Osteoblast (primary cell): ENCODE measurements at regions not wholly inside any gene's neighbourhood (a gene's known extent, or its start where the extent isn't known, plus 50 kb on each side); places are given as distances from the start of the nearest gene placed in this dataset.

ENCODE experiments used
- DNase-seq: peaks from one replicate; pipeline ENCODE4 v3.0.0; 2011; ENCODE audit warnings: low spot score, mixed read lengths; ENCODE audit not compliant: insufficient read length; ENCODE audit errors: missing footprints
- H2AFZ ChIP-seq: 2 replicates; pipeline ENCODE4 v1.6.0; 2011; ENCODE audit warnings: mild to moderate bottlenecking, low read length
- H3K27ac ChIP-seq: 2 replicates; pipeline ENCODE4 v1.5.1; 2011; ENCODE audit warnings: mild to moderate bottlenecking, low read depth, low read length, moderate library complexity
- H3K27me3 ChIP-seq: 2 replicates; pipeline ENCODE4 v1.6.0; 2012; ENCODE audit warnings: mild to moderate bottlenecking, control low read depth, inconsistent platforms, low read length, moderate library complexity; ENCODE audit not compliant: insufficient read depth
- H3K36me3 ChIP-seq: 2 replicates; pipeline ENCODE4 v1.5.1; 2011; ENCODE audit warnings: mild to moderate bottlenecking, low read length, control low read depth, moderate library complexity; ENCODE audit not compliant: insufficient read depth
- H3K4me1 ChIP-seq: 2 replicates; pipeline ENCODE4 v1.5.1; 2011; ENCODE audit warnings: mild to moderate bottlenecking, low read length, control low read depth, moderate library complexity; ENCODE audit not compliant: insufficient read depth
- H3K4me2 ChIP-seq: 2 replicates; pipeline ENCODE4 v1.6.0; 2011; ENCODE audit warnings: mild to moderate bottlenecking, low read length; ENCODE audit not compliant: insufficient read depth
- H3K4me3 ChIP-seq: fragments of 200-600 bp; sonication (generic); 3 replicates; pipeline ENCODE4 v1.5.1; 2012; ENCODE audit warnings: mild to moderate bottlenecking, low read length, inconsistent platforms; ENCODE audit not compliant: insufficient read depth
- H3K79me2 ChIP-seq: 2 replicates; pipeline ENCODE4 v1.6.0; 2012; ENCODE audit warnings: mild to moderate bottlenecking, low read length, control low read depth, inconsistent platforms; ENCODE audit not compliant: insufficient read depth
- H3K9me3 ChIP-seq: 2 replicates; pipeline ENCODE4 v1.5.1; 2011; ENCODE audit warnings: low read depth, low read length, control low read depth
- H4K20me1 ChIP-seq: 2 replicates; pipeline ENCODE4 v1.6.0; 2012; ENCODE audit warnings: mild to moderate bottlenecking, low read length, control low read depth; ENCODE audit not compliant: insufficient read depth
- TF ChIP-seq, protein P1 (sequence below): IDR thresholded peaks from 2 replicates; pipeline ENCODE4 v1.5.1; 2011; ENCODE audit warnings: mild to moderate bottlenecking, low read depth, low read length, moderate library complexity; ENCODE audit errors: extremely low read depth

- Histone ChIP-seq H2AFZ (no peak overlapping the region), H3K79me2 (no peaks in the 10 kb centered on the region), H3K9me3 (no peaks in the 10 kb centered on the region), H3K4me1 (no peaks in the 10 kb centered on the region), H4K20me1 (no peaks in the 10 kb centered on the region), H3K27me3 (no peaks in the 10 kb centered on the region), H3K4me2 (no peak overlapping the region), H3K36me3 (no peaks in the 10 kb centered on the region), H3K27ac (no peak overlapping the region), H3K4me3 (no peak overlapping the region)
- TF ChIP-seq, protein P1, sequence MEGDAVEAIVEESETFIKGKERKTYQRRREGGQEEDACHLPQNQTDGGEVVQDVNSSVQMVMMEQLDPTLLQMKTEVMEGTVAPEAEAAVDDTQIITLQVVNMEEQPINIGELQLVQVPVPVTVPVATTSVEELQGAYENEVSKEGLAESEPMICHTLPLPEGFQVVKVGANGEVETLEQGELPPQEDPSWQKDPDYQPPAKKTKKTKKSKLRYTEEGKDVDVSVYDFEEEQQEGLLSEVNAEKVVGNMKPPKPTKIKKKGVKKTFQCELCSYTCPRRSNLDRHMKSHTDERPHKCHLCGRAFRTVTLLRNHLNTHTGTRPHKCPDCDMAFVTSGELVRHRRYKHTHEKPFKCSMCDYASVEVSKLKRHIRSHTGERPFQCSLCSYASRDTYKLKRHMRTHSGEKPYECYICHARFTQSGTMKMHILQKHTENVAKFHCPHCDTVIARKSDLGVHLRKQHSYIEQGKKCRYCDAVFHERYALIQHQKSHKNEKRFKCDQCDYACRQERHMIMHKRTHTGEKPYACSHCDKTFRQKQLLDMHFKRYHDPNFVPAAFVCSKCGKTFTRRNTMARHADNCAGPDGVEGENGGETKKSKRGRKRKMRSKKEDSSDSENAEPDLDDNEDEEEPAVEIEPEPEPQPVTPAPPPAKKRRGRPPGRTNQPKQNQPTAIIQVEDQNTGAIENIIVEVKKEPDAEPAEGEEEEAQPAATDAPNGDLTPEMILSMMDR: no peak
- no peak for DNase-seq
Observed at GRCh38 chr5:175343308-175343707, 100.7 kb downstream of the DRD1 start.

DNA sequence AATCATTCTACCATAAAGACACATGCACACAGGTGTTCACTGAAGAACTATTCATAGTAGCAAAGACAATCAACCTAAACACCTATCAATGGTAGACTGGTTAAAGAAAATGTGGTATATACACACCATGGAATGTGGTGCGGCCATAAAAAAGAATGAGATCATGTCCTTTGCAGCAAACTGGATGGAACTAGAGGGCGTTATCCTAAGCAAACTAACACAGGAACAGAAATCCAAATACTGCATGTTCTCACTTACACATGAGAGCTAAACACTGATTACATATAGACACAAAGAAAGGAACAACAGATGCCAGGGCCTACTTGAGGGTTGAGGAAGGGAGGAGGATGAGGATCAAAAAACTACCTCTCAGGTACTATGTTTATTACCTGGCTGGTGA is 103.8 kb downstream of the DRD1 start:
- H2AFZ ChIP-seq: no peak overlapping the region
- H4K20me1 ChIP-seq: no peaks in the 10 kb centered on the region
- no peaks in the 10 kb centered on the region for H3K9me3 ChIP-seq
- no peak overlapping the region for H3K4me3 ChIP-seq
- no peaks in the 10 kb centered on the region for H3K27me3 ChIP-seq
- DNase-seq: no peak
- no peaks in the 10 kb centered on the region for H3K79me2 ChIP-seq
- TF ChIP-seq, protein P1: no peak
- no peak overlapping the region for H3K4me2 ChIP-seq
- H3K36me3 ChIP-seq: no peaks in the 10 kb centered on the region
- H3K4me1 ChIP-seq: no peaks in the 10 kb centered on the region
- no peak overlapping the region for H3K27ac ChIP-seq

- no peak overlapping the region for H3K27ac ChIP-seq
- no peaks in the 10 kb centered on the region for H3K36me3 ChIP-seq
- no peaks in the 10 kb centered on the region for H3K4me1 ChIP-seq
- H3K9me3 ChIP-seq: no peaks in the 10 kb centered on the region
- no peak overlapping the region for H3K4me2 ChIP-seq
- H2AFZ ChIP-seq: no peak overlapping the region
- no peaks in the 10 kb centered on the region for H3K27me3 ChIP-seq
- no peaks in the 10 kb centered on the region for H3K79me2 ChIP-seq
- no peak overlapping the region for H3K4me3 ChIP-seq
- no peak for DNase-seq
- no peaks in the 10 kb centered on the region for H4K20me1 ChIP-seq
- TF ChIP-seq, protein P1: no peak
Observed at GRCh38 chr5:175337680-175338079, 106.3 kb downstream of the DRD1 start.

- H3K9me3 ChIP-seq: no peaks in the 10 kb centered on the region
- H3K79me2 ChIP-seq: no peaks in the 10 kb centered on the region
- no peak overlapping the region for H3K27ac ChIP-seq
- no peaks in the 10 kb centered on the region for H3K27me3 ChIP-seq
- H3K4me1 ChIP-seq: no peaks in the 10 kb centered on the region
- H3K4me2 ChIP-seq: no peak overlapping the region
- no peaks in the 10 kb centered on the region for H3K36me3 ChIP-seq
- TF ChIP-seq, protein P1: no peak
- no peak for DNase-seq
- H3K4me3 ChIP-seq: no peak overlapping the region
- H4K20me1 ChIP-seq: no peaks in the 10 kb centered on the region
- no peak overlapping the region for H2AFZ ChIP-seq
Observed at GRCh38 chr5:175336781-175337180, 107.2 kb downstream of the DRD1 start.
